Skeletal muscle satellite cell (primary cell): ENCODE measurements at regions not wholly inside any gene's neighbourhood (a gene's known extent, or its start where the extent isn't known, plus 50 kb on each side); places are given as distances from the start of the nearest gene placed in this dataset.

Source experiments
- H3K27me3 ChIP-seq: 2 replicates; pipeline ENCODE4 v1.7.0; 2013; ENCODE audit warnings: low read length; ENCODE audit not compliant: control insufficient read depth, insufficient read depth
- H3K36me3 ChIP-seq: 2 replicates; pipeline ENCODE4 v1.7.0; 2013; ENCODE audit warnings: mild to moderate bottlenecking, control low read depth, low read length; ENCODE audit not compliant: insufficient read depth
- H3K4me1 ChIP-seq: 2 replicates; pipeline ENCODE4 v1.7.0; 2013; ENCODE audit warnings: low read length; ENCODE audit not compliant: control insufficient read depth, insufficient read depth
- H3K4me2 ChIP-seq: 2 replicates; pipeline ENCODE4 v1.7.0; 2013; ENCODE audit warnings: mild to moderate bottlenecking, low read length
- H3K4me3 ChIP-seq: 2 replicates; pipeline ENCODE4 v1.7.0; 2013; ENCODE audit warnings: low read length
- H3K9ac ChIP-seq: 2 replicates; pipeline ENCODE4 v1.7.0; 2013; ENCODE audit warnings: mild to moderate bottlenecking, low read depth, low read length, moderate library complexity
- H3K9me3 ChIP-seq: replicated peaks from 2 replicates; pipeline ENCODE4 v1.7.0; 2013; ENCODE audit warnings: mild to moderate bottlenecking, control low read depth, low read length

- no peak overlapping the region for H3K4me3 ChIP-seq
- no peaks in the 10 kb centered on the region for H3K36me3 ChIP-seq
- no peaks in the 10 kb centered on the region for H3K27me3 ChIP-seq
- H3K4me2 ChIP-seq = no peak overlapping the region
- H3K4me1 ChIP-seq = no peaks in the 10 kb centered on the region
- H3K9me3 ChIP-seq = no peaks in the 10 kb centered on the region
- no peak overlapping the region for H3K9ac ChIP-seq
Measured at GRCh38 chr16:17628983-17629382, 158.2 kb upstream of the XYLT1 start.

DNA sequence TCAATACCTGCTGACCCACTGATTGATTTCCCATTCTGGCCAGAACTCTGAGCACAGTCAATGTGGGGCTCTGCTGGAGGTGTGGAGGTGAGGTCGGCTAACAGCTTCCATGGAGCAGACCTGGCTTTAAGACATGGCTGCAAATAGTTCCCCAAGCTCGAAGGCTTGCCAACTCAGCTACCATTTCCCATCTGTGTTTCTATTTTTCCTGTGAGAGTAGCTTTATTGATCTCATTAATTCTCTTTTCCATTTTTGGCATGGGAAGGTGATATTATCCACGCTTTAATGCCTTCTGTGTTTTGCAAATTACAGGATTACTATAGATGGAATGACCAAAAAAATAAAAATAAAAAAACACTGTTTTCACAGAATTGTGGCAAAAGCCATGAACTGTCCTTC is 151.6 kb upstream of the XYLT1 start:
- H3K9ac ChIP-seq = no peak overlapping the region
- H3K4me2 ChIP-seq = no peak overlapping the region
- H3K9me3 ChIP-seq = no peaks in the 10 kb centered on the region
- no peaks in the 10 kb centered on the region for H3K27me3 ChIP-seq
- no peaks in the 10 kb centered on the region for H3K4me1 ChIP-seq
- H3K4me3 ChIP-seq = no peak overlapping the region
- H3K36me3 ChIP-seq = no peaks in the 10 kb centered on the region

GRCh38 chr16:17619261-17619660 is 148.5 kb upstream of the XYLT1 start:
- H3K9ac ChIP-seq = no peak overlapping the region
- H3K4me2 ChIP-seq = no peak overlapping the region
- H3K27me3 ChIP-seq = peaks cover 3% of the 10 kb centered on the region
- no peak overlapping the region for H3K4me3 ChIP-seq
- no peaks in the 10 kb centered on the region for H3K4me1 ChIP-seq
- H3K36me3 ChIP-seq = no peaks in the 10 kb centered on the region
- H3K9me3 ChIP-seq = no peaks in the 10 kb centered on the region

DNA sequence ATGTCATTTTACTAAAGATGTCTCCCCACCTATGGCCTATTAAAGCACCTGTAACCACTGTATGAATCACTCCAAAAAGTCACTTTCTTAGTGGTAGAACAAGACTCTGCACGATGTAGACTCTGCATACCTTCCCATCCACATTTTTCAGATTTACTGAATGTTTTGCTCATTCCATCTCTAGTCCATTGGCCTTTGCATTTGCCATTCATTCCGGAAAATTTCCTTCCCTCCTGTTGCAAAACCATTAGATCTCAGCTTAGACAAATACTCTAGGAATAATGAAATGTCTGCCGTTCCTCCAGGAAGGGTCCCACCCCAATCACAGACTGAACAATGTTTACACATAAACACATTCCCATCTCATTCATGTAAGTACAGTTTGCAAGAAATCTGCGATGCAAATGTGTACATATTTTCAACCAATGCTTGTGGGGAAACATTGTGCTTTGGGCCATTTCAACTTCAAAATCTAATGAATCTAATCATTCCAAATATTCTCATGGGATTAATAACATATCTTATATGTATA is 146.3 kb upstream of the XYLT1 start:
- Histone ChIP-seq H3K27me3 (peaks cover 3% of the 10 kb centered on the region), H3K4me2 (no peak overlapping the region), H3K36me3 (no peaks in the 10 kb centered on the region), H3K9ac (no peak overlapping the region), H3K4me1 (no peaks in the 10 kb centered on the region), H3K4me3 (no peak overlapping the region), H3K9me3 (no peaks in the 10 kb centered on the region)

GRCh38 chr16:17612336-17612735 is 141.6 kb upstream of the XYLT1 start:
- peaks cover 7% of the 10 kb centered on the region for H3K27me3 ChIP-seq
- no peaks in the 10 kb centered on the region for H3K4me1 ChIP-seq
- no peaks in the 10 kb centered on the region for H3K9me3 ChIP-seq
- no peak overlapping the region for H3K4me3 ChIP-seq
- no peak overlapping the region for H3K4me2 ChIP-seq
- no peaks in the 10 kb centered on the region for H3K36me3 ChIP-seq
- H3K9ac ChIP-seq = no peak overlapping the region

DNA sequence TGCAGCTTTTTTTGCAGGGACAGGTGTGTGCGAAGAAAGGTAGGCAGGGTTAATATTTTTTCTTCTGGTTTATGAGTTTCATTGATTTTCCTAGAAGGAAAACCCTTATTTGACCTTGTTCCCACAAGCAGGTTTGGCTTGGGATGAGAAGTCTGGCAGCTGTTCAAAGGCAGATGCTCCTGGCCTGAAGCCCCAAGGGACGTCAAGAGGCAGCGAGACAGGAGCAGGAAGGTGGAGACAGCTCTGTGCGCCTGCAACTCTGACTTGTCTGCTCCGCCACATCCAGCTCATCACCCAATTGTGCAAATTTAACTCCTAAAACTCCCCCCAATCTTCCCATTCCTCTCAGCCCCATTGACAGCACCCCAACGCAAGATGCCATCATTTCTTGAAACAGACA is 136.8 kb upstream of the XYLT1 start:
- Histone ChIP-seq H3K9ac (no peak overlapping the region), H3K9me3 (no peaks in the 10 kb centered on the region), H3K27me3 (peaks cover 4% of the 10 kb centered on the region), H3K4me3 (no peak overlapping the region), H3K36me3 (no peaks in the 10 kb centered on the region), H3K4me1 (no peaks in the 10 kb centered on the region), H3K4me2 (no peak overlapping the region)

DNA sequence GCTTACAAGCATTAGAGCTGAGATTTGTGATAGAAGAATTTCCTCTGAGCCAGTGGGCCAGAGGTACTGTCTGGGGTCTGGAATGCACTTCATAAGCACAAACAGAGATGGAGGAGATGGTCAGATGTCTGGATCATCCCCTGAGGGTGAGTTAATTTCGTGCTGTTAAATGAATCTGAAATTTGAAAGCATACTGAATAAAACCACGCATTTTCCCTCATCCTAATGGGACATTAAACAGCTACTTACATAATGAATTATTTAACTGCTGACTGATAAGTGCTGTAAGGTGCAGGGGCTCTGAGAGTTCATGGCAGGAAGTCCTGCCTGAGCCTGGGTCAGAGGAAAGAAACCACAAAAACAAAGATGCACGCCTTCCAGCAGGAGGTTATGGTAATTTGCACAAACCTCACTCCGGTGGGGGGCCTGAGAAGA is 136.3 kb upstream of the XYLT1 start:
- Histone ChIP-seq H3K27me3 (peaks cover 4% of the 10 kb centered on the region), H3K4me2 (no peak overlapping the region), H3K9me3 (no peaks in the 10 kb centered on the region), H3K4me1 (no peaks in the 10 kb centered on the region), H3K4me3 (no peak overlapping the region), H3K36me3 (no peaks in the 10 kb centered on the region), H3K9ac (no peak overlapping the region)

DNA sequence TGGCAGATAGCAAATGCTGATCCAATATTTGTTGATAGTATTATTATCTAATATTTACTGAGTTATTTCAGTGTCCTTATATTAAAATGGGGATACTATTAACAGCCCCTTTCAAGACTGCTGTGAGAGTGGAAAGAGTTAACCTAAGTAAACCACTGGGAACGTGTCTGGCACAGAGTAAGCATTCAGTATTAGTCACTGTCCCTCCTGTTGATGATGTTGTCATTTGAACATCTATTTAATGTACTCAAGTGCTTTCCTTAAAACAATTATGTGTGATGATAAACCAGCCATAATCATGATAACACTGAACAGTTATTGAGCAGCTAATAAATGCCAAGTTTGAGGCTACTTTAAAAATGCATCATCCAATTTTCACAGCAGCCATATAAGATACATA is 135.7 kb upstream of the XYLT1 start:
- Histone ChIP-seq H3K27me3 (peaks cover 4% of the 10 kb centered on the region), H3K36me3 (no peaks in the 10 kb centered on the region), H3K4me1 (no peaks in the 10 kb centered on the region), H3K4me2 (no peak overlapping the region), H3K4me3 (no peak overlapping the region), H3K9ac (no peak overlapping the region), H3K9me3 (no peaks in the 10 kb centered on the region)

- Histone ChIP-seq H3K9ac (no peak overlapping the region), H3K27me3 (peaks cover 4% of the 10 kb centered on the region), H3K4me1 (no peaks in the 10 kb centered on the region), H3K4me3 (no peak overlapping the region), H3K36me3 (no peaks in the 10 kb centered on the region), H3K4me2 (no peak overlapping the region), H3K9me3 (no peaks in the 10 kb centered on the region)
Measured at GRCh38 chr16:17605784-17606183, 135.0 kb upstream of the XYLT1 start.

DNA sequence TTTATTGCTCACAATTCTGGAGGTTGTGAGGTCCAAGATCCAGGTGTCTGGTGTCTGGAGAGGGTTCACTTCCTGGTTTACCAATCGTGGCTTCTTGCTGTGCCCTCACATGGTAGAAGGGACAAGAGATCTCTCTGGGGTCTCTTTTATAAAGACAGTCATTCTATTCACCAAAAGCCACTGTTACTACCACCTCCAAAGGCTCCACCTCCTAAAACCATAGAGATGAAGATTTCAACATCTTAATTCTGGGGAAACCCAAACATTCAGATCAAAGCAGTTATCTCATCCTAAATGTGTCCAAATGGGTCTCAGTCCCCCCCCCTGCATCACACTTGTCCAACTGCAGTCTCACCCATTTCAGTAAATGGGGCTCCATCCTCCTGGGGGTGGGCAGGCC is 132.9 kb upstream of the XYLT1 start:
- no peak overlapping the region for H3K4me3 ChIP-seq
- H3K4me2 ChIP-seq = no peak overlapping the region
- H3K9me3 ChIP-seq = no peaks in the 10 kb centered on the region
- no peak overlapping the region for H3K9ac ChIP-seq
- no peaks in the 10 kb centered on the region for H3K36me3 ChIP-seq
- H3K4me1 ChIP-seq = no peaks in the 10 kb centered on the region
- H3K27me3 ChIP-seq = peaks cover 4% of the 10 kb centered on the region

DNA sequence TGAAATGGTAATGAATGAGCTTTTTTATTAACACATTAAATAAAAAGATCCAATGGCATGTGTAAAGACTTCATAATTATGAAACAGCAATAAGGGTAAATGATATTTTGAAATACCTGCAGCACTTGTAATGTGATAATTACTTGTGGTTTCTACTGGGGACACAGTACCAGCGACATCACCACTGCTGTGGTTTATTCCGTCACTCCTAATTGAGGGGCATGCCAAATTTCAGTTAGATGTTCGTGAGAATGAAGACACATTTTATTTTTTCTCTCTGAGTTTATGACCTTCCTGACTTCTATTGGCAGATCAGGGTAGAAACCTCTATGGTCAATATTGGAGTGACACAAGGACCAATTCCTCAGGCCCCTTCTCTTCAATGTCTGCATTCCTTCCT is 131.9 kb upstream of the XYLT1 start:
- Histone ChIP-seq H3K4me1 (no peaks in the 10 kb centered on the region), H3K27me3 (no peaks in the 10 kb centered on the region), H3K36me3 (no peaks in the 10 kb centered on the region), H3K9me3 (no peaks in the 10 kb centered on the region), H3K9ac (no peak overlapping the region), H3K4me2 (no peak overlapping the region), H3K4me3 (no peak overlapping the region)

DNA sequence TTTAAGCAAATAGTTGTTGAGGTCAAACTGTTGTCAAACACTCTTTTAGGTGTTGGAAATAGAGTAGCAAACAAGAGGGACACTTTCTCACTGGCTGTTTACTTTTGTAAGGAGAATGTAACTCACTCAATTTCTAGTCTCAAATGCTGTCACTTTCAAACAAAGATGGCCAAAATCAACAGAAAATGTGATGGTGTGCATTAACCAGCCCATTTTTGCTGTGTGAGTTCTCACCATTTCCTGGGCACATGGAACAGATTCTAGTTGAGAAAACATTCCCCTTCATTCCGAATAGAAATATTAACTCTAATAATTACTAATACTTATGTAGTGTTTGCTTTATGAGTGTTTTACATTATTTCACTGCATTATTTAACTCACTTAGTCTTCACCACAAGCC is 128.2 kb upstream of the XYLT1 start:
- Histone ChIP-seq H3K36me3 (no peaks in the 10 kb centered on the region), H3K9me3 (no peaks in the 10 kb centered on the region), H3K4me2 (no peak overlapping the region), H3K9ac (no peak overlapping the region), H3K4me3 (no peak overlapping the region), H3K4me1 (no peaks in the 10 kb centered on the region), H3K27me3 (peaks cover 2% of the 10 kb centered on the region)
